ENCODE measurements at regions not wholly inside any gene's neighbourhood (a gene's known extent, or its start where the extent isn't known, plus 50 kb on each side); places are given as distances from the start of the nearest gene placed in this dataset.

DNA sequence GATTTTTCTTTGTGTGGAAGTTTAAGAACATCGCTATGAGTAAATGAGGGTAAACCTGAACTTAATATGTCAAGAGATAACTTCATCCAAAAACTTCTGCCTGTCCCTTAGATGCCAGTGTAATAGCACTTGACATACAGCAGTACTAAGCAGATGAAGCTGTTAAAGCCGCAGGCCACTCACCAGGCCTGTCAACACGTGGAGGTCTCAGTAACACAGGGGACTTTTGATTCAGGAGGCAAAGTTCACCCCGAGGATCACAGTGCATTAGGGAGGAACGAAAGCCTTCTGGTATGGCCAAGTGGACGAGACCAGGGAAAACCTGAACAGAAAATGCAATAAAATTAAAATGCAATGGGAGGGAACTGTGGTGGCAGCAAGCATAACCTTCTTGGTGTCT, 235.7 kb downstream of the CHD9NB start:
- ChIA-PET CTCF (no interaction called here), POLR2A (no interaction called here)
- no peak for DNase-seq
- Mint-ChIP-seq H3K4me1 (no peaks in the 10 kb centered on the region), H3K27me3 (no peaks in the 10 kb centered on the region), H3K36me3 (no peaks in the 10 kb centered on the region), H3K27ac (no peak overlapping the region), H3K9me3 (peaks cover 0 to 6% (median 2%) of the 10 kb centered on the region in 3 donors), H3K4me3 (no peak overlapping the region)
- ATAC-seq (replicated peaks in 1 of 4) = no peak
- H3K27ac ChIP-seq (ENCODE audit: low read length) = no peak overlapping the region
- H3K4me1 ChIP-seq (ENCODE audit: control insufficient read depth in 1 of 2, extremely low read depth in 1 of 2, insufficient read depth in 2 of 2, low read length in 2 of 2) = no peaks in the 10 kb centered on the region
- whole genome bisulfite sequencing (ENCODE audit: insufficient coverage) = 43% methylated on average over 5 of the region's 6 CpGs
- H3K27me3 ChIP-seq (replicated peaks in 1 of 2; ENCODE audit: control insufficient read depth in 2 of 2, extremely low read depth in 1 of 2, insufficient read depth in 2 of 2, low read length in 1 of 2) = no peaks in the 10 kb centered on the region
- H3K9me3 ChIP-seq = no peaks in the 10 kb centered on the region
- H3K4me3 ChIP-seq (ENCODE audit: control insufficient read depth in 1 of 2, extremely low read depth in 1 of 2, low read length in 1 of 2) = no peak overlapping the region
- no peaks in the 10 kb centered on the region for H3K36me3 ChIP-seq (ENCODE audit: control insufficient read depth in 2 of 2, extremely low read depth in 1 of 2, insufficient read depth in 1 of 2, low read length in 1 of 2)

GRCh38 chr16:52812678-52813556, 239.8 kb downstream of the CHD9NB start:
- H3K27me3 ChIP-seq (replicated peaks in 1 of 2; ENCODE audit: control insufficient read depth in 2 of 2, extremely low read depth in 1 of 2, insufficient read depth in 2 of 2, low read length in 1 of 2) = no peaks in the 10 kb centered on the region
- ATAC-seq (replicated peaks in 1 of 4) = no peak
- H3K4me3 ChIP-seq (ENCODE audit: control insufficient read depth in 1 of 2, extremely low read depth in 1 of 2, low read length in 1 of 2) = no peak overlapping the region
- ChIA-PET CTCF (no interaction called here), POLR2A (no interaction called here)
- Mint-ChIP-seq H3K4me3 (no peak overlapping the region), H3K9me3 (peaks cover 0 to 6% (median 5%) of the 10 kb centered on the region in 3 donors), H3K27me3 (no peaks in the 10 kb centered on the region), H3K27ac (no peak overlapping the region), H3K4me1 (no peaks in the 10 kb centered on the region), H3K36me3 (no peaks in the 10 kb centered on the region)
- no peaks in the 10 kb centered on the region for H3K4me1 ChIP-seq (ENCODE audit: control insufficient read depth in 1 of 2, extremely low read depth in 1 of 2, insufficient read depth in 2 of 2, low read length in 2 of 2)
- H3K9me3 ChIP-seq = no peaks in the 10 kb centered on the region
- DNase-seq = no peak
- no peaks in the 10 kb centered on the region for H3K36me3 ChIP-seq (ENCODE audit: control insufficient read depth in 2 of 2, extremely low read depth in 1 of 2, insufficient read depth in 1 of 2, low read length in 1 of 2)
- WGBS (ENCODE audit: insufficient coverage) = 94% methylated on average over 2 of the region's 5 CpGs
- H3K27ac ChIP-seq (ENCODE audit: low read length) = no peak overlapping the region

DNA sequence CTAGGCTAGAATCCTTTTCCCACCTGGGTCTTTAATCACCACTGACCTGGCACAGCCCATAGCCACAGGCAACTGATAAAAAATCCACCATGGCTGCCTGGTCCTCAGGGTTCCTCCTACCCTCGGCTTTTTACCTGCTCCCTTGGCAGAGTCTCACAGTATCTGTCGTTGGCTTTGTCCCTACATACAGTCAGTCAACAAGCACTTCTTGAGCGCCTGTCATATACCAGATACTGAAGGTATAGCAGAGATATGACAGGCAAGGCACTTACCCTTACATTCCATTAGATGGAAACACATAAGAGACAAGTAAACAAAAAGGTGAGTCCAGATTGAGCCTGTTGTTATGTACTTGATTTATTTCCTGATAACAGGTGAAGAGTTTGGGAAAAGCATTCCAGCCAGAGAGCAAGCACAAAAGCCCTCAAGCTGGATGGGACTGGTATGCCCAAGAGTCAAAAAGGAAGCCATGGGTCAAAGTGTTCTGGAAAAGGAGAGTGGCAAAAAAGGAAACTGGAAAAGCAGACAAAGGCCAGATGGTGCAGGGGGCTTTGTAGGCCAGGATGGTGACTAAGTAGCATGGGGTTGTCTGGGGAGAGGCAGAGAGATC, 247.0 kb downstream of the CHD9NB start:
- Mint-ChIP-seq H3K27ac (no peak overlapping the region), H3K9me3 (peaks cover 3 to 15% (median 8%) of the 10 kb centered on the region in 3 donors), H3K36me3 (no peaks in the 10 kb centered on the region), H3K4me1 (no peaks in the 10 kb centered on the region), H3K4me3 (no peak overlapping the region), H3K27me3 (peaks cover 0 to 2% of the 10 kb centered on the region in 2 donors)
- Histone ChIP-seq H3K27me3 (replicated peaks in 1 of 2; ENCODE audit: control insufficient read depth in 2 of 2, extremely low read depth in 1 of 2, insufficient read depth in 2 of 2, low read length in 1 of 2) (no peaks in the 10 kb centered on the region), H3K4me1 (ENCODE audit: control insufficient read depth in 1 of 2, extremely low read depth in 1 of 2, insufficient read depth in 2 of 2, low read length in 2 of 2) (no peaks in the 10 kb centered on the region), H3K27ac (ENCODE audit: low read length) (no peak overlapping the region), H3K4me3 (ENCODE audit: control insufficient read depth in 1 of 2, extremely low read depth in 1 of 2, low read length in 1 of 2) (no peak overlapping the region), H3K36me3 (ENCODE audit: control insufficient read depth in 2 of 2, extremely low read depth in 1 of 2, insufficient read depth in 1 of 2, low read length in 1 of 2) (no peaks in the 10 kb centered on the region), H3K9me3 (no peaks in the 10 kb centered on the region)
- ChIA-PET CTCF (no interaction called here), POLR2A (no interaction called here)
- no CpG with 5 or more reads among the region's 3 CpGs for WGBS (ENCODE audit: insufficient coverage)
- DNase-seq = no peak
- ATAC-seq (replicated peaks in 1 of 4) = no peak

- no peaks in the 10 kb centered on the region for H3K27me3 Mint-ChIP-seq
- no CpG with 5 or more reads among the region's 4 CpGs for WGBS (ENCODE audit: insufficient coverage)
These were observed 252.3 kb downstream of the CHD9NB start for GRCh38 chr16:52800432-52800831.

GRCh38 chr16:52799149-52799548, 252.2 kb upstream of the TOX3 start:
- Histone ChIP-seq H3K9me3 (no peaks in the 10 kb centered on the region), H3K4me3 (ENCODE audit: control insufficient read depth in 1 of 2, extremely low read depth in 1 of 2, low read length in 1 of 2) (no peak overlapping the region), H3K27ac (ENCODE audit: low read length) (no peak overlapping the region), H3K36me3 (ENCODE audit: control insufficient read depth in 2 of 2, extremely low read depth in 1 of 2, insufficient read depth in 1 of 2, low read length in 1 of 2) (no peaks in the 10 kb centered on the region), H3K4me1 (ENCODE audit: control insufficient read depth in 1 of 2, extremely low read depth in 1 of 2, insufficient read depth in 2 of 2, low read length in 2 of 2) (no peaks in the 10 kb centered on the region), H3K27me3 (replicated peaks in 1 of 2; ENCODE audit: control insufficient read depth in 2 of 2, extremely low read depth in 1 of 2, insufficient read depth in 2 of 2, low read length in 1 of 2) (no peaks in the 10 kb centered on the region)
- Mint-ChIP-seq H3K9me3 (peaks cover 2 to 7% (median 4%) of the 10 kb centered on the region in 3 donors), H3K27me3 (no peaks in the 10 kb centered on the region), H3K4me1 (no peaks in the 10 kb centered on the region), H3K36me3 (no peaks in the 10 kb centered on the region), H3K4me3 (no peak overlapping the region), H3K27ac (no peak overlapping the region)
- ChIA-PET CTCF (no interaction called here), POLR2A (interaction anchor here in 1 of 2 donors (0.6 kb wide), 1 partner anchor 25 kb away, joined by 5 read pairs; no protein-coding TSS in a partner anchor)
- WGBS (ENCODE audit: insufficient coverage) = no CpG with 5 or more reads among the region's 2 CpGs
- ATAC-seq (replicated peaks in 1 of 4) = no peak
- no peak for DNase-seq

More at GRCh38 chr16:52800432-52800831, 252.3 kb downstream of the CHD9NB start:
- Mint-ChIP-seq H3K4me3 (no peak overlapping the region), H3K27ac (peak overlapping the region in 1 of 2 donors; percentile 18), H3K36me3 (no peaks in the 10 kb centered on the region), H3K4me1 (no peaks in the 10 kb centered on the region), H3K9me3 (peaks cover 2 to 8% (median 4%) of the 10 kb centered on the region in 3 donors)
- Histone ChIP-seq H3K4me1 (ENCODE audit: control insufficient read depth in 1 of 2, extremely low read depth in 1 of 2, insufficient read depth in 2 of 2, low read length in 2 of 2) (no peaks in the 10 kb centered on the region), H3K27ac (ENCODE audit: low read length) (no peak overlapping the region), H3K27me3 (replicated peaks in 1 of 2; ENCODE audit: control insufficient read depth in 2 of 2, extremely low read depth in 1 of 2, insufficient read depth in 2 of 2, low read length in 1 of 2) (no peaks in the 10 kb centered on the region), H3K4me3 (ENCODE audit: control insufficient read depth in 1 of 2, extremely low read depth in 1 of 2, low read length in 1 of 2) (no peak overlapping the region), H3K36me3 (ENCODE audit: control insufficient read depth in 2 of 2, extremely low read depth in 1 of 2, insufficient read depth in 1 of 2, low read length in 1 of 2) (no peaks in the 10 kb centered on the region), H3K9me3 (no peaks in the 10 kb centered on the region)
- DNase-seq (no peak), ATAC-seq (replicated peaks in 1 of 4) (no peak)
- ChIA-PET CTCF (no interaction called here), POLR2A (no interaction called here)

- peaks cover under 1 to 7% of the 10 kb centered on the region in 2 donors for H3K27me3 Mint-ChIP-seq
- DNase-seq (no peak), ATAC-seq (replicated peaks in 1 of 4) (no peak)
- WGBS (ENCODE audit: insufficient coverage) = 56% methylated on average over 1 of the region's 3 CpGs
- ChIA-PET POLR2A (no interaction called here), CTCF (interaction anchor here in 1 of 2 donors (1.1 kb wide), 1 partner anchor 8 kb away, joined by 4 read pairs; no protein-coding TSS in a partner anchor)
- H3K4me3 ChIP-seq (ENCODE audit: control insufficient read depth in 1 of 2, extremely low read depth in 1 of 2, low read length in 1 of 2) = no peak overlapping the region
- no peaks in the 10 kb centered on the region for H3K27me3 ChIP-seq (replicated peaks in 1 of 2; ENCODE audit: control insufficient read depth in 2 of 2, extremely low read depth in 1 of 2, insufficient read depth in 2 of 2, low read length in 1 of 2)
- no peaks in the 10 kb centered on the region for H3K9me3 ChIP-seq
- no peak overlapping the region for H3K27ac ChIP-seq (ENCODE audit: low read length)
- H3K36me3 Mint-ChIP-seq = no peaks in the 10 kb centered on the region
- no peak overlapping the region for H3K27ac Mint-ChIP-seq
- H3K4me1 ChIP-seq (ENCODE audit: control insufficient read depth in 1 of 2, extremely low read depth in 1 of 2, insufficient read depth in 2 of 2, low read length in 2 of 2) = no peaks in the 10 kb centered on the region
- no peak overlapping the region for H3K4me3 Mint-ChIP-seq
- H3K9me3 Mint-ChIP-seq = peaks cover 0 to 9% (median 0%) of the 10 kb centered on the region in 3 donors
- H3K36me3 ChIP-seq (ENCODE audit: control insufficient read depth in 2 of 2, extremely low read depth in 1 of 2, insufficient read depth in 1 of 2, low read length in 1 of 2) = no peaks in the 10 kb centered on the region
- no peaks in the 10 kb centered on the region for H3K4me1 Mint-ChIP-seq
These were observed 240.8 kb upstream of the TOX3 start for GRCh38 chr16:52787709-52788108.
